Keratinocyte (primary cell): ENCODE measurements at regions not wholly inside any gene's neighbourhood (a gene's known extent, or its start where the extent isn't known, plus 50 kb on each side); places are given as distances from the start of the nearest gene placed in this dataset.

Source experiments
- DNase-seq: peaks from one replicate; pipeline ENCODE4 v3.0.0-alpha.2; 2011; ENCODE audit warnings: low read depth, missing footprints, low spot score
- FAIRE-seq: peaks from 2 replicates; lab custom pipeline; 2011; peaks lifted over from hg19 to GRCh38; lab: Jason Lieb, UNC
- H2AFZ ChIP-seq: 2 replicates; pipeline ENCODE4 v1.6.0; 2012; ENCODE audit warnings: low read length, control low read depth, inconsistent platforms; ENCODE audit not compliant: control insufficient read depth
- H3K27ac ChIP-seq: 2 replicates; pipeline ENCODE4 v1.5.1; 2011; ENCODE audit warnings: low read length; ENCODE audit not compliant: control insufficient read depth, insufficient read depth
- H3K27me3 ChIP-seq: 3 replicates; pipeline ENCODE4 v1.6.0; 2011; ENCODE audit warnings: low read length; ENCODE audit not compliant: control insufficient read depth, insufficient read depth; ENCODE audit errors: extremely low read depth
- H3K36me3 ChIP-seq, 2 experiments: 2 replicates in 1 of 2; 3 replicates in 1 of 2; pipeline ENCODE4 v1.5.1; 2011; ENCODE audit warnings: low read length in 2 of 2, mild to moderate bottlenecking in 1 of 2; ENCODE audit not compliant: control insufficient read depth in 2 of 2, insufficient read depth in 2 of 2; ENCODE audit errors: extremely low read depth in 1 of 2
- H3K4me1 ChIP-seq: 3 replicates; pipeline ENCODE4 v1.5.1; 2011; ENCODE audit warnings: low read length; ENCODE audit not compliant: control insufficient read depth, insufficient read depth; ENCODE audit errors: extremely low read depth
- H3K4me2 ChIP-seq: 3 replicates; pipeline ENCODE4 v1.6.0; 2011; ENCODE audit warnings: low read depth, low read length; ENCODE audit not compliant: control insufficient read depth, insufficient read depth; ENCODE audit errors: extremely low read depth
- H3K4me3 ChIP-seq, 3 experiments: fragments of 200-600 bp in 1 of 3; sonication (generic) in 1 of 3; 2 replicates in 2 of 3; 3 replicates in 1 of 3; pipeline ENCODE4 v1.5.1; 2011 to 2016; ENCODE audit warnings: low read length in 3 of 3, mild to moderate bottlenecking in 3 of 3, control low read depth in 2 of 3, inconsistent platforms in 1 of 3, low read depth in 1 of 3, mixed read lengths in 1 of 3, mixed run types in 1 of 3, moderate library complexity in 1 of 3; ENCODE audit not compliant: control insufficient read depth in 2 of 3, insufficient read depth in 2 of 3; ENCODE audit errors: extremely low read depth in 1 of 3
- H3K79me2 ChIP-seq: 2 replicates; pipeline ENCODE4 v1.6.0; 2012; ENCODE audit warnings: low read length; ENCODE audit not compliant: control insufficient read depth, insufficient read depth
- H3K9ac ChIP-seq: 3 replicates; pipeline ENCODE4 v1.6.0; 2011; ENCODE audit warnings: low read length; ENCODE audit not compliant: control insufficient read depth, insufficient read depth; ENCODE audit errors: extremely low read depth
- H3K9me1 ChIP-seq: 3 replicates; pipeline ENCODE4 v1.6.0; 2011; ENCODE audit warnings: low read length; ENCODE audit not compliant: control insufficient read depth, insufficient read depth; ENCODE audit errors: extremely low read depth
- H3K9me3 ChIP-seq: 2 replicates; pipeline ENCODE4 v1.5.1; 2012; ENCODE audit warnings: low read depth, low read length; ENCODE audit not compliant: control insufficient read depth
- H4K20me1 ChIP-seq: 3 replicates; pipeline ENCODE4 v1.6.0; 2011; ENCODE audit warnings: low read length; ENCODE audit not compliant: control insufficient read depth, insufficient read depth; ENCODE audit errors: extremely low read depth
- EZH2 ChIP-seq: IDR thresholded peaks from one replicate; pipeline ENCODE4 v1.6.1; 2012; ENCODE audit warnings: inconsistent platforms, mild to moderate bottlenecking, low read length, moderate library complexity
- dilution Hi-C: fragments of 300-500 bp; cut with MboI; formaldehyde crosslinking; loops from one replicate; pipeline ENCODE4 v1.7.0; 2020; ENCODE audit warnings: low sequenced_read_pairs; ENCODE audit not compliant: extremely low pct_ligation_motif_present
- TF ChIP-seq, protein P1 (sequence below), 3 experiments: IDR thresholded peaks in 1 of 3; conservative IDR thresholded peaks in 1 of 3; optimal IDR thresholded peaks in 1 of 3; 2 replicates in 2 of 3; 3 replicates in 1 of 3; pipeline versions ENCODE3 to v1.5.1; 2011; ENCODE audit warnings: low read length in 3 of 3, mild to moderate bottlenecking in 3 of 3, moderate library complexity in 2 of 3, control low read depth in 1 of 3, inconsistent platforms in 1 of 3; ENCODE audit not compliant: insufficient read depth in 2 of 3; ENCODE audit errors: extremely low read depth in 1 of 3

GRCh38 chr5:3836528-3836927 is 240.9 kb downstream of the IRX1 start:
- H3K9me1 ChIP-seq, result no peaks in the 10 kb centered on the region
- H3K9ac ChIP-seq, result no peak overlapping the region
- peaks cover 8% of the 10 kb centered on the region for H3K4me1 ChIP-seq
- no peaks in the 10 kb centered on the region for H3K9me3 ChIP-seq
- dilution Hi-C loops, result no loop called here
- no peak overlapping the region for H2AFZ ChIP-seq
- H3K27me3 ChIP-seq, result no peaks in the 10 kb centered on the region
- H3K4me3 ChIP-seq, result no peak overlapping the region
- FAIRE-seq, result no peak
- no peaks in the 10 kb centered on the region for H3K36me3 ChIP-seq
- no peaks in the 10 kb centered on the region for H4K20me1 ChIP-seq
- DNase-seq, result peak; percentile 25
- no peaks in the 10 kb centered on the region for H3K79me2 ChIP-seq
- no peak for TF ChIP-seq EZH2
- H3K4me2 ChIP-seq, result peak overlapping the region; percentile 12
- no peak overlapping the region for H3K27ac ChIP-seq

DNA sequence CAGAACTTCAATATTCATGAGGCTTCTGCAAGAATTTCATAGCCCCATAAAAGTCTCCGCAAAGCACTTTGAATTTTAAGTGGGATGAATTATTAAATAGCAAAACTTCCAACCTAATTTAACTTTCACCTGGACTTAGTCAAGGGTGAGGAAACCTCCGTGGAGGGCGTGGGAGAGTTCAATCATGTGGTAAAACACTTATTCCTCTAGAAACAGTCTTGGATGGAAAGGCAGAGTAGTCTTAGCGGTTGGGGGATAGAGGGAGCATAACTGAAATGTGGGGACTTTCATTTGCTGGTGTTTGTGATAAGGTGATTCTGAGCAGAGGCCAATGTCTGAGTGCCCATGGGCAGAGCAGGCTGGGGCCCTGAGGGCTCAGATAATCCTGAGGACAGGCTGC is 241.9 kb downstream of the IRX1 start:
- no peaks in the 10 kb centered on the region for H3K27me3 ChIP-seq
- no peak overlapping the region for H3K4me3 ChIP-seq
- H3K4me1 ChIP-seq, result peaks cover 8% of the 10 kb centered on the region
- H3K79me2 ChIP-seq, result no peaks in the 10 kb centered on the region
- FAIRE-seq (no peak), DNase-seq (no peak)
- H3K36me3 ChIP-seq, result no peaks in the 10 kb centered on the region
- no peak overlapping the region for H3K4me2 ChIP-seq
- dilution Hi-C loops, result no loop called here
- no peak overlapping the region for H2AFZ ChIP-seq
- no peak overlapping the region for H3K9ac ChIP-seq
- TF ChIP-seq, protein P1, sequence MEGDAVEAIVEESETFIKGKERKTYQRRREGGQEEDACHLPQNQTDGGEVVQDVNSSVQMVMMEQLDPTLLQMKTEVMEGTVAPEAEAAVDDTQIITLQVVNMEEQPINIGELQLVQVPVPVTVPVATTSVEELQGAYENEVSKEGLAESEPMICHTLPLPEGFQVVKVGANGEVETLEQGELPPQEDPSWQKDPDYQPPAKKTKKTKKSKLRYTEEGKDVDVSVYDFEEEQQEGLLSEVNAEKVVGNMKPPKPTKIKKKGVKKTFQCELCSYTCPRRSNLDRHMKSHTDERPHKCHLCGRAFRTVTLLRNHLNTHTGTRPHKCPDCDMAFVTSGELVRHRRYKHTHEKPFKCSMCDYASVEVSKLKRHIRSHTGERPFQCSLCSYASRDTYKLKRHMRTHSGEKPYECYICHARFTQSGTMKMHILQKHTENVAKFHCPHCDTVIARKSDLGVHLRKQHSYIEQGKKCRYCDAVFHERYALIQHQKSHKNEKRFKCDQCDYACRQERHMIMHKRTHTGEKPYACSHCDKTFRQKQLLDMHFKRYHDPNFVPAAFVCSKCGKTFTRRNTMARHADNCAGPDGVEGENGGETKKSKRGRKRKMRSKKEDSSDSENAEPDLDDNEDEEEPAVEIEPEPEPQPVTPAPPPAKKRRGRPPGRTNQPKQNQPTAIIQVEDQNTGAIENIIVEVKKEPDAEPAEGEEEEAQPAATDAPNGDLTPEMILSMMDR (optimal IDR thresholded peaks at IDR 0.05 in 1 of 3, IDR thresholded peaks at IDR 0.05 in 1 of 3, conservative IDR thresholded peaks at IDR 0.05 in 1 of 3; ENCODE audit: extremely low read depth in 1 of 3, insufficient read depth in 2 of 3, low read length in 3 of 3), result no peak
- no peak for TF ChIP-seq EZH2
- H4K20me1 ChIP-seq, result no peaks in the 10 kb centered on the region
- H3K9me1 ChIP-seq, result no peaks in the 10 kb centered on the region
- H3K27ac ChIP-seq, result no peak overlapping the region
- H3K9me3 ChIP-seq, result no peaks in the 10 kb centered on the region

GRCh38 chr5:3839151-3839550 is 243.5 kb downstream of the IRX1 start:
- peaks cover 8% of the 10 kb centered on the region for H3K4me1 ChIP-seq
- DNase-seq (no peak), FAIRE-seq (no peak)
- H3K9me1 ChIP-seq, result no peaks in the 10 kb centered on the region
- H3K4me2 ChIP-seq, result no peak overlapping the region
- no peak overlapping the region for H3K4me3 ChIP-seq
- H3K36me3 ChIP-seq, result no peaks in the 10 kb centered on the region
- no peak overlapping the region for H3K9ac ChIP-seq
- no peaks in the 10 kb centered on the region for H3K79me2 ChIP-seq
- H2AFZ ChIP-seq, result no peak overlapping the region
- H3K9me3 ChIP-seq, result no peaks in the 10 kb centered on the region
- no peak overlapping the region for H3K27ac ChIP-seq
- H4K20me1 ChIP-seq, result no peaks in the 10 kb centered on the region
- TF ChIP-seq, protein P1 (optimal IDR thresholded peaks at IDR 0.05 in 1 of 3, IDR thresholded peaks at IDR 0.05 in 1 of 3, conservative IDR thresholded peaks at IDR 0.05 in 1 of 3; ENCODE audit: extremely low read depth in 1 of 3, insufficient read depth in 2 of 3, low read length in 3 of 3), result no peak
- TF ChIP-seq EZH2, result no peak
- no peaks in the 10 kb centered on the region for H3K27me3 ChIP-seq
- dilution Hi-C loops, result no loop called here
